RWPE2 (cell line): ENCODE measurements at regions not wholly inside any gene's neighbourhood (a gene's known extent, or its start where the extent isn't known, plus 50 kb on each side); places are given as distances from the start of the nearest gene placed in this dataset.

Source experiments
- ATAC-seq: fragments of 200-7000 bp; cut with Tn5 transposase; 3 replicates; pipeline ENCODE4 v1.9.1; 2021; ENCODE audit warnings: low read depth
- DNase-seq: peaks from one replicate; pipeline ENCODE4 v3.0.0-alpha.2; 2020; ENCODE audit warnings: low spot score
- H3K27ac ChIP-seq: fragments of 450-650 bp; 2 replicates; pipeline ENCODE4 v1.5.1; 2017; ENCODE audit warnings: mild to moderate bottlenecking; ENCODE audit not compliant: poor library complexity, severe bottlenecking
- H3K27me3 ChIP-seq: fragments of 250-450 bp; sonication (Bioruptor Pico); 2 replicates; pipeline ENCODE4 v1.5.1; 2021; ENCODE audit warnings: mild to moderate bottlenecking, moderate library complexity; ENCODE audit not compliant: insufficient read depth, poor library complexity, severe bottlenecking
- H3K36me3 ChIP-seq: fragments of 250-450 bp; sonication (Bioruptor Pico); 2 replicates; pipeline ENCODE4 v1.5.1; 2020; ENCODE audit warnings: low read depth, mild to moderate bottlenecking, moderate library complexity
- H3K4me1 ChIP-seq: fragments of 250-450 bp; sonication (Bioruptor Pico); 2 replicates; pipeline ENCODE4 v1.5.1; 2021; ENCODE audit warnings: mild to moderate bottlenecking, moderate library complexity; ENCODE audit not compliant: insufficient read depth, poor library complexity, severe bottlenecking
- H3K4me3 ChIP-seq: fragments of 250-450 bp; sonication (Bioruptor Pico); 2 replicates; pipeline ENCODE4 v1.5.1; 2021; ENCODE audit warnings: mild to moderate bottlenecking, moderate library complexity; ENCODE audit not compliant: severe bottlenecking
- H3K9me3 ChIP-seq: fragments of 250-450 bp; sonication (Bioruptor Pico); 2 replicates; pipeline ENCODE4 v1.5.1; 2021; ENCODE audit warnings: mild to moderate bottlenecking, moderate library complexity; ENCODE audit not compliant: severe bottlenecking
- TF ChIP-seq, protein P1 (sequence below): fragments of 450-650 bp; IDR thresholded peaks from one replicate; pipeline ENCODE4 v1.5.1; 2017; ENCODE audit warnings: mild to moderate bottlenecking, moderate library complexity; ENCODE audit not compliant: poor library complexity, severe bottlenecking

DNA sequence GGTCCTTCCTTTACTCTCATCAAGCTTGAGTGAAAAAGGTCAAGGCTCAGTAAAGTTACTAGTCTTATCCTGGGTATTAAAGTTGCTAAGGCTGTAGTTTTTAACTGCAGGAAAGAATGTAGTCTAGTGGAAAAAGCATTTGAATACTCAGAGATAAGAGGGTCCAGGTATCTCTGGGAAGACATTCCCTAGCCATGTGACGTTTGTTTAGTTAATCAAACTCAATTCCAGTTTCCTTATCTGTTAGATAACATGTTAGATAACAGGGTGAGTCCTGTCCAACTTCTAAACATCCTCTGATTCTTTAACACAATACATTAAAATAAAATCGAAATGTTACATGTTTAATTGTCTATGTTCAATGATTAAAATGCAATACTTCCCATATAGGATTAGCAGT, 720.7 kb upstream of the LMO3 start:
- no peaks in the 10 kb centered on the region for H3K4me1 ChIP-seq
- DNase-seq (no peak), ATAC-seq (no peak)
- TF ChIP-seq, protein P1, sequence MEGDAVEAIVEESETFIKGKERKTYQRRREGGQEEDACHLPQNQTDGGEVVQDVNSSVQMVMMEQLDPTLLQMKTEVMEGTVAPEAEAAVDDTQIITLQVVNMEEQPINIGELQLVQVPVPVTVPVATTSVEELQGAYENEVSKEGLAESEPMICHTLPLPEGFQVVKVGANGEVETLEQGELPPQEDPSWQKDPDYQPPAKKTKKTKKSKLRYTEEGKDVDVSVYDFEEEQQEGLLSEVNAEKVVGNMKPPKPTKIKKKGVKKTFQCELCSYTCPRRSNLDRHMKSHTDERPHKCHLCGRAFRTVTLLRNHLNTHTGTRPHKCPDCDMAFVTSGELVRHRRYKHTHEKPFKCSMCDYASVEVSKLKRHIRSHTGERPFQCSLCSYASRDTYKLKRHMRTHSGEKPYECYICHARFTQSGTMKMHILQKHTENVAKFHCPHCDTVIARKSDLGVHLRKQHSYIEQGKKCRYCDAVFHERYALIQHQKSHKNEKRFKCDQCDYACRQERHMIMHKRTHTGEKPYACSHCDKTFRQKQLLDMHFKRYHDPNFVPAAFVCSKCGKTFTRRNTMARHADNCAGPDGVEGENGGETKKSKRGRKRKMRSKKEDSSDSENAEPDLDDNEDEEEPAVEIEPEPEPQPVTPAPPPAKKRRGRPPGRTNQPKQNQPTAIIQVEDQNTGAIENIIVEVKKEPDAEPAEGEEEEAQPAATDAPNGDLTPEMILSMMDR, result no peak
- H3K36me3 ChIP-seq, result no peaks in the 10 kb centered on the region
- H3K4me3 ChIP-seq, result no peak overlapping the region
- no peaks in the 10 kb centered on the region for H3K27me3 ChIP-seq
- H3K27ac ChIP-seq, result no peak overlapping the region
- no peaks in the 10 kb centered on the region for H3K9me3 ChIP-seq

DNA sequence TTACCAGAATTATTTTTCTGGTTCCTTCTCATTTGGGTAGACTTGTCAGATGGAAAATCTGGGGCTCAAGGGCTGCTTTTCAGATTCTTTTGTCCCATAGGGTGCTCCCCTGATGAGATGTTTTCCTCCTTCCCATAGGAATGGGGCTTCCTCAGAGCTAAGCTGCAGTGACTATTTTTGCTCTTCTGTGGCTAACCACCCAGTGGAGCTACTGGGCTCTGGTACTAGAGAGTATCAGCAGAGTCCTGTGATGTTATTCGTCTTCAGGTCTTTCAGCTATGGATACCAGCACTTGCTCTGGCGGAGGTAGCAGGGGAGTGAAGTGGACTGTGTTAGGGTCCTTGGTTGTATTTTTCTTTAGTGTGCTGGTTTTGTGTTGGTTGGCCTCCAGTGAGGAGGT, 716.1 kb upstream of the LMO3 start:
- H3K36me3 ChIP-seq, result no peaks in the 10 kb centered on the region
- TF ChIP-seq, protein P1, result no peak
- H3K4me1 ChIP-seq, result no peaks in the 10 kb centered on the region
- ATAC-seq (no peak), DNase-seq (no peak)
- H3K9me3 ChIP-seq, result no peaks in the 10 kb centered on the region
- no peak overlapping the region for H3K4me3 ChIP-seq
- no peak overlapping the region for H3K27ac ChIP-seq
- no peaks in the 10 kb centered on the region for H3K27me3 ChIP-seq

DNA sequence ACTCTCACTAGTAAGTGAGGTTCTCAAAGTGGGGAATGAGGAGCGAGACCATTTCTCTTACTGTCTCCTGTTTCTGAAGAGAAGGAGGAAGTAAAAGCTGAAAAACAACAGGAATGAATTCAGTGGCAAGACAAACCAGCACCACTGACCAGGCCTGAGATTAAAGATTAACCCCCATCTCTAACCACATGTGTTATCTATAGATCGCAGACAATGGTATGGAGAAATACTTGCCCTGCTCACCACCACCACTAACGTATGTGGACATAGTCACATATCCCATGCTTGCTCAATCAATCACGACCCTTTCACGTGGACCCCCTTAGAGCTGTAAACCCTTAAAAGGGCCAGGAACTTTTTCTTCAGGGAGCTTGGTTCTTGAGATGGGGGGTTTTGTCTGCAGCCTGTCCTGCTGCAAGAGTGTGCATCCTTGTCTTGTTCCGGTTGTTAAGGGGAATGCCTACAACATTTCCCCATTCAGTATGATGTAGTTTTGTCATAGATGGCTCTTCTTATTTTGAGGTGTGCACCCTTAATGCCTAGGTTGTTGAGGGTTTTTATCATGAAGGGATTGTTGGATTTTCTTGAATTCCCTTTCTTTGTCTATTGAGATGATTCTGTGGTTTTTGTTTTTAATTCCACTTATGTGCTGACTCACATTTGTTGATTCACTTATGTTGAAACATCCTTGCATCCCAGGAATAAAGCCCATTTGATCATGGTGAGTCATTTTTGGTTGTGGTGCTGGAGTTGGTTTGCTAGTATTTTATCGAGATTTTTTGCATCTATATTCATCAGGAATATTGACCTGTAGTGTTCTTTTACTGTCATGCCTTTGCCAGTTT, 698.8 kb upstream of the LMO3 start:
- H3K9me3 ChIP-seq, result no peaks in the 10 kb centered on the region
- peak overlapping the region; percentile 31 for H3K27ac ChIP-seq
- peaks cover 7% of the 10 kb centered on the region for H3K4me1 ChIP-seq
- DNase-seq, result no peak
- no peaks in the 10 kb centered on the region for H3K27me3 ChIP-seq
- TF ChIP-seq, protein P1, result no peak
- peak; percentile 59 for ATAC-seq
- no peak overlapping the region for H3K4me3 ChIP-seq
- H3K36me3 ChIP-seq, result no peaks in the 10 kb centered on the region

DNA sequence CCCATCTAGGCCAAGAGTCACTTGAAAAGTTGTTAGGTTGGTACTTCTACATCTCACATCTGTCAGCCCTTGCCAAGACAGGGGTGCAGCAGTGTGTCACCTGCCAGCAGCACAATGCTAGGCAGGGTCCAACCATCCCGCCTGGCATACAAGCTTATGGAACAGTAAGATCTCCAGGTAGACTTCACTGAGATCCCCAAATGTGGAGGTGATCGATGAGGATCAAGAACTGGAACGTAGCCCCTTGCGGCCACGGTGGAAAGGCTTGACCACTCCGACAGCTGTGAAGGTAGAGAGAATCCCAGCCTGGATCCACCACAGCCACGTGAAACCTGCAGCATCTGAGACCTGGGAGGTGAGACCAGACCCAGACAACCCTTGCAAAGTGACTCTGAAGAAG, 696.0 kb upstream of the LMO3 start:
- no peaks in the 10 kb centered on the region for H3K36me3 ChIP-seq
- TF ChIP-seq, protein P1, result no peak
- DNase-seq, result no peak
- no peak for ATAC-seq
- H3K4me1 ChIP-seq, result peaks cover 7% of the 10 kb centered on the region
- no peak overlapping the region for H3K27ac ChIP-seq
- no peak overlapping the region for H3K4me3 ChIP-seq
- H3K9me3 ChIP-seq, result no peaks in the 10 kb centered on the region
- no peaks in the 10 kb centered on the region for H3K27me3 ChIP-seq

DNA sequence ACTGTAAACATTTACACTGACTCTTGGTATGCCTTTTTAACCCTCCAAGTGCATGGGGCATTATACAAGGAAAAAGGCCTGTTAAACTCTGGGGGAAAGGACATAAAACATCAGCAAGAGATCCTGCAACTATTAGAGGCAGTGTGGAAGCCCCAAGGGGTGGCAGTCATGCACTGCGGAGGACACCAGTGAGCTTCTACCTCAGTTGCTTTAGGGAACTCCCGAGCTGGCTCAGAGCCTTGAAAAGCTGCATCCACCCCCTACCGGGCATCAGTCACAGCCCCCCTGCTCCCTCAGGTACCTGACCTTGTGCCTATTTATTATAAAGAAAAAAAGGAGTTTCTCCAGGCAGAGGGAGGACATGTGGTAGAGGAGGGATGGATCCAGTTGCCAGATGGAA, 695.6 kb upstream of the LMO3 start:
- H3K4me1 ChIP-seq, result peaks cover 7% of the 10 kb centered on the region
- DNase-seq, result no peak
- ATAC-seq, result no peak
- H3K9me3 ChIP-seq, result no peaks in the 10 kb centered on the region
- H3K4me3 ChIP-seq, result no peak overlapping the region
- H3K27ac ChIP-seq, result no peak overlapping the region
- no peaks in the 10 kb centered on the region for H3K36me3 ChIP-seq
- TF ChIP-seq, protein P1, result no peak
- no peaks in the 10 kb centered on the region for H3K27me3 ChIP-seq
